HG02642 (cell line): ENCODE measurements at regions not wholly inside any gene's neighbourhood (a gene's known extent, or its start where the extent isn't known, plus 50 kb on each side); places are given as distances from the start of the nearest gene placed in this dataset.

Source experiments
- ATAC-seq: cut with Tn5 transposase; IDR thresholded peaks from one replicate; pipeline ENCODE4 v1.9.1; 2021; ENCODE audit warnings: mild to moderate bottlenecking; ENCODE audit not compliant: unreplicated experiment, poor library complexity

GRCh38 chr2:14684516-14684915 is 52.0 kb downstream of the LRATD1 start:
- ATAC-seq = no peak

- no peak for ATAC-seq
Measured at GRCh38 chr2:14690926-14691325, 58.4 kb downstream of the LRATD1 start.

- ATAC-seq = no peak
Measured at GRCh38 chr2:14693874-14694273, 61.4 kb downstream of the LRATD1 start.

- no peak for ATAC-seq
Measured at GRCh38 chr2:14700753-14701152, 68.2 kb downstream of the LRATD1 start.

- ATAC-seq = no peak
Measured at GRCh38 chr2:14702258-14702657, 69.7 kb downstream of the LRATD1 start.

- ATAC-seq = no peak
Measured at GRCh38 chr2:14706201-14706600, 73.7 kb downstream of the LRATD1 start.

GRCh38 chr2:14712111-14712510 is 79.6 kb downstream of the LRATD1 start:
- ATAC-seq = no peak

- ATAC-seq = no peak
Measured at GRCh38 chr2:14713248-14713647, 80.7 kb downstream of the LRATD1 start.

GRCh38 chr2:14715600-14715999 is 83.1 kb downstream of the LRATD1 start:
- ATAC-seq = no peak

GRCh38 chr2:14716319-14716718 is 83.8 kb downstream of the LRATD1 start:
- no peak for ATAC-seq

GRCh38 chr2:14717131-14717530 is 84.6 kb downstream of the LRATD1 start:
- ATAC-seq = no peak

GRCh38 chr2:14720319-14720718 is 87.8 kb downstream of the LRATD1 start:
- no peak for ATAC-seq

- ATAC-seq = no peak
Measured at GRCh38 chr2:14720739-14721138, 88.2 kb downstream of the LRATD1 start.

GRCh38 chr2:14722904-14723570 is 90.5 kb downstream of the LRATD1 start:
- no peak for ATAC-seq

GRCh38 chr2:14723684-14724083 is 91.2 kb downstream of the LRATD1 start:
- ATAC-seq = no peak

GRCh38 chr2:14735696-14736095 is 103.2 kb downstream of the LRATD1 start:
- ATAC-seq = no peak

GRCh38 chr2:14737201-14737600 is 104.7 kb downstream of the LRATD1 start:
- ATAC-seq = no peak

- ATAC-seq = no peak
Measured at GRCh38 chr2:14743861-14744260, 111.3 kb downstream of the LRATD1 start.

GRCh38 chr2:14745288-14746076 is 113.0 kb downstream of the LRATD1 start:
- ATAC-seq = no peak

- no peak for ATAC-seq
Measured at GRCh38 chr2:14746133-14746532, 113.6 kb downstream of the LRATD1 start.

GRCh38 chr2:14747447-14747846 is 114.9 kb downstream of the LRATD1 start:
- ATAC-seq = no peak

- ATAC-seq = no peak
Measured at GRCh38 chr2:14749884-14750283, 117.4 kb downstream of the LRATD1 start.
